CD4-positive, alpha-beta memory T cell (primary cell): ENCODE measurements at regions not wholly inside any gene's neighbourhood (a gene's known extent, or its start where the extent isn't known, plus 50 kb on each side); places are given as distances from the start of the nearest gene placed in this dataset.
"Not testable (repeated sequence)": the region's sequence is repeated elsewhere in the genome, so short reads cannot be mapped to it uniquely, and the experiment has no call there.

Experiments
- CTCF ChIA-PET: fragments of 350-600 bp; sonication (Branson Sonifier 250); formaldehyde crosslinking; loops from one replicate; lab custom pipeline; 2021; ENCODE audit warnings: inconsistent platforms; ENCODE audit not compliant: partially characterized antibody; lab: Charles Lee
- POLR2A ChIA-PET: fragments of 350-600 bp; sonication (Branson Sonifier 250); formaldehyde crosslinking; loops from one replicate; lab custom pipeline; 2021; ENCODE audit not compliant: partially characterized antibody; lab: Charles Lee
- DNase-seq, 5 donors: peaks; one replicate each; pipeline versions ENCODE4 v3.0.0 to v3.0.0-alpha.2; 2020 to 2022; ENCODE audit warnings: mixed read lengths in 1 of 5
- H3K27ac ChIP-seq: one replicate; pipeline ENCODE4 v1.7.0; 2013; ENCODE audit warnings: low read depth, low read length
- H3K27me3 ChIP-seq: 2 replicates; pipeline ENCODE4 v1.7.0; 2013; ENCODE audit warnings: mild to moderate bottlenecking, low read length, moderate library complexity; ENCODE audit not compliant: insufficient read depth
- H3K36me3 ChIP-seq: 2 replicates; pipeline ENCODE4 v1.7.0; 2013; ENCODE audit warnings: mild to moderate bottlenecking, low read length, moderate library complexity; ENCODE audit not compliant: insufficient read depth
- H3K4me1 ChIP-seq: 2 replicates; pipeline ENCODE4 v1.7.0; 2013; ENCODE audit warnings: mild to moderate bottlenecking, low read length, moderate library complexity; ENCODE audit not compliant: insufficient read depth
- H3K4me3 ChIP-seq, 2 donors: one replicate each; pipeline ENCODE4 v1.7.0; 2013; ENCODE audit warnings: low read length in 2 of 2, mild to moderate bottlenecking in 1 of 2
- H3K9me3 ChIP-seq, 2 donors: one replicate each; pipeline ENCODE4 v1.7.0; 2013; ENCODE audit warnings: low read length in 2 of 2, control low read depth in 1 of 2; ENCODE audit not compliant: control insufficient read depth in 1 of 2
- H3K27ac Mint-ChIP-seq, 7 donors: one replicate each; pipeline ENCODE4 v1.8.0; 2020 to 2021; ENCODE audit warnings: mixed read lengths in 7 of 7, mild to moderate bottlenecking in 6 of 7, inconsistent platforms in 3 of 7, moderate library complexity in 3 of 7
- H3K27me3 Mint-ChIP-seq, 2 donors: one replicate each; pipeline ENCODE4 v1.8.0; 2020 to 2021; ENCODE audit warnings: mixed read lengths in 2 of 2
- H3K36me3 Mint-ChIP-seq, 2 donors: one replicate each; pipeline ENCODE4 v1.8.0; 2020 to 2021; ENCODE audit warnings: mixed read lengths in 2 of 2, inconsistent platforms in 1 of 2, mild to moderate bottlenecking in 1 of 2
- H3K4me1 Mint-ChIP-seq, 4 donors: one replicate each; pipeline ENCODE4 v1.8.0; 2020 to 2021; ENCODE audit warnings: mixed read lengths in 4 of 4, mild to moderate bottlenecking in 1 of 4
- H3K4me3 Mint-ChIP-seq, 8 donors: one replicate each; pipeline ENCODE4 v1.8.0; 2020 to 2021; ENCODE audit warnings: mixed read lengths in 8 of 8, mild to moderate bottlenecking in 7 of 8, moderate library complexity in 6 of 8, inconsistent platforms in 3 of 8
- H3K9me3 Mint-ChIP-seq, 8 donors: one replicate each; pipeline ENCODE4 v1.8.0; 2020 to 2021; ENCODE audit warnings: mixed read lengths in 8 of 8, mild to moderate bottlenecking in 5 of 8, inconsistent platforms in 3 of 8, moderate library complexity in 1 of 8
- intact Hi-C: fragments of 100-400 bp; cut with micrococcal nuclease; formaldehyde crosslinking; loops from one replicate; pipeline ENCODE4 v1.15.1; 2023

DNA sequence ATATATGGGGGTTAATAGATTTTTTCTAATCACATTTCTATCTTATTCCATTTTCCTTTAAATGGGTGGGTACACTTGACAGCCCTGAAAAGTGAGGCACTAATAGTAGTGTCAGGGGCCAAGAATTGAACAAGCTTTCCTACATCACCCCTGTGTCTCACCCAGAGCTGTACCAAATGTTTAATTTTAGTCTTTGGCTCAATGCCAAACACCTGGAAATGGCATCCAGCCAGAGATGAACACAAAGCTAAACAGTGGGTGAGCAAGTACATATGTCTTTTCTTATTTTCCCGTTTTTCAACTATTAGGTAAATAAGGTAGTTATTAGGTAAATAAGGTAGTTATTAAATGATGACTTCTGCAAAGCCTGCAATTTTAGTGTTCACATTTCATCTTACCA, 276.3 kb upstream of the ERBB4 start:
- POLR2A ChIA-PET = no interaction called here

DNA sequence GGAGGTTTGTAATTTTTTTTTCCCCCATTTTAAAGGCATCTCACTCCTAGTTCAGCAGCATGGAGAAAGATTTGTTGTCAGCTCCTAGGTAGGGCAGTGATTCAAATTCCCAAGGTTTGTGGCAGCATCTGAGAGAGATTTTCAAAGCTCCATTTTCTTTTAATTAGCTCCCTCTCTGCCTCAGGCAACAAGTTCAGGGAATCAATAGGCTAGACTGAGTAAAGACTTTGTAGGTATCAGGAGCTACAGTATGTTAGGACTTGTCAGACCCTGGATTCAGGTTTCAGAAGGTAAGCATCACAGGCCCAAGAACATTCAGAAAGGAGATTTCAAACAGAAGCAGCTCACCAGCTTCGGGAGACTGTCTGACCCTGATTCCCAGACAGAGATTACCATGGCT, 273.3 kb upstream of the ERBB4 start:
- H3K27me3 Mint-ChIP-seq = no peaks in the 10 kb centered on the region
- no peaks in the 10 kb centered on the region for H3K36me3 Mint-ChIP-seq
- Histone ChIP-seq H3K27ac (no peak overlapping the region), H3K9me3 (no peaks in the 10 kb centered on the region), H3K4me3 (no peak overlapping the region), H3K36me3 (no peaks in the 10 kb centered on the region), H3K27me3 (no peaks in the 10 kb centered on the region), H3K4me1 (no peaks in the 10 kb centered on the region)
- H3K9me3 Mint-ChIP-seq = no peaks in the 10 kb centered on the region
- no peak overlapping the region for H3K27ac Mint-ChIP-seq
- DNase-seq = no peak
- CTCF ChIA-PET = no interaction called here
- peaks cover 0 to 5% (median 0%) of the 10 kb centered on the region in 4 donors for H3K4me1 Mint-ChIP-seq
- no peak overlapping the region for H3K4me3 Mint-ChIP-seq
- intact Hi-C loops = no loop called here
- POLR2A ChIA-PET = no interaction called here

More for the DNA sequence above, 276.3 kb upstream of the ERBB4 start:
- Histone ChIP-seq H3K4me3 (no peak overlapping the region), H3K9me3 (no peaks in the 10 kb centered on the region), H3K4me1 (no peaks in the 10 kb centered on the region), H3K36me3 (no peaks in the 10 kb centered on the region), H3K27me3 (no peaks in the 10 kb centered on the region), H3K27ac (no peak overlapping the region)
- CTCF ChIA-PET = no interaction called here
- intact Hi-C loops = no loop called here
- Mint-ChIP-seq H3K27me3 (peaks cover 0 to 1% of the 10 kb centered on the region in 2 donors), H3K4me3 (no peak overlapping the region), H3K9me3 (no peaks in the 10 kb centered on the region), H3K36me3 (no peaks in the 10 kb centered on the region), H3K27ac (no peak overlapping the region), H3K4me1 (peaks cover 0 to 5% (median 0%) of the 10 kb centered on the region in 4 donors)
- DNase-seq = no peak

DNA sequence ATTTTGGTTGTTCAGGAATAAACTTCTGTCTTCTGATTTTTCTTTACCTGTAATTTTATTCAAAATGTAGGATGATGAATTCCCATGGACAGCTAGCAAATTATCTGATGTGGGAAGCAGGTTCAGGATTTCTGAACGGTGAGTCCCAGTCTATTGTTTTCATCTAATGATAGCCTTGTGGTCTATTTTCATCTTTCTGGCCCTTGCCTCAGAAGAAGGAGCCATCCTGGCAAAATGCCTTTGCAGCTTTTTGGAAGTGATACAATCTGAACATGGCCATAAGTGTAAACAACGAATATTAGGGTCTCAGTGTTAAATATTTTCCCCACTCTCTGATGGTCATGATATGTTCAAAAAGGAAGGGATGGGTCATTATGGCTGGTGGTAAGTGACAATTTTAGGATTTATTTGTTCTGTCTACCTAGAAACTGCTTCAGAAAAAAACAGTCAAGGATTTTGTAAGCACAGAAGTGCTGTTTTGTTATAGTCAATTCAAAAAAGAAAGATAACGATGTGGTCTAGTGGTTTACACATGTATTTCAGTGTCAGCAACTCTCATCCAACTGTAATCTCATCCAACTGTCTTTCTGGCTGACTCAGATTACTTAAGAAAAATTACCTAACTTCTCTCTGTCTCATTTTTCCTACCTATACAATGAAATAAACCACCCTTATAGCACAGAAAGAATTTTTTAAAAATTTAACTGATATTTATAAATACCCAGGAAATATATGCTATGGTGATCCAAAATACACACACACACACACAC, 272.6 kb upstream of the ERBB4 start:
- no peak overlapping the region for H3K4me3 ChIP-seq
- no peaks in the 10 kb centered on the region for H3K9me3 ChIP-seq
- no peak for DNase-seq
- intact Hi-C loops = no loop called here
- no peaks in the 10 kb centered on the region for H3K36me3 ChIP-seq
- no peaks in the 10 kb centered on the region for H3K4me1 ChIP-seq
- CTCF ChIA-PET = no interaction called here
- H3K27me3 ChIP-seq = no peaks in the 10 kb centered on the region
- POLR2A ChIA-PET = no interaction called here
- H3K27ac Mint-ChIP-seq = no peak overlapping the region
- no peak overlapping the region for H3K27ac ChIP-seq
- peaks cover 0 to 5% (median 0%) of the 10 kb centered on the region in 4 donors for H3K4me1 Mint-ChIP-seq
- no peaks in the 10 kb centered on the region for H3K27me3 Mint-ChIP-seq
- no peaks in the 10 kb centered on the region for H3K9me3 Mint-ChIP-seq
- H3K36me3 Mint-ChIP-seq = no peaks in the 10 kb centered on the region
- no peak overlapping the region for H3K4me3 Mint-ChIP-seq

DNA sequence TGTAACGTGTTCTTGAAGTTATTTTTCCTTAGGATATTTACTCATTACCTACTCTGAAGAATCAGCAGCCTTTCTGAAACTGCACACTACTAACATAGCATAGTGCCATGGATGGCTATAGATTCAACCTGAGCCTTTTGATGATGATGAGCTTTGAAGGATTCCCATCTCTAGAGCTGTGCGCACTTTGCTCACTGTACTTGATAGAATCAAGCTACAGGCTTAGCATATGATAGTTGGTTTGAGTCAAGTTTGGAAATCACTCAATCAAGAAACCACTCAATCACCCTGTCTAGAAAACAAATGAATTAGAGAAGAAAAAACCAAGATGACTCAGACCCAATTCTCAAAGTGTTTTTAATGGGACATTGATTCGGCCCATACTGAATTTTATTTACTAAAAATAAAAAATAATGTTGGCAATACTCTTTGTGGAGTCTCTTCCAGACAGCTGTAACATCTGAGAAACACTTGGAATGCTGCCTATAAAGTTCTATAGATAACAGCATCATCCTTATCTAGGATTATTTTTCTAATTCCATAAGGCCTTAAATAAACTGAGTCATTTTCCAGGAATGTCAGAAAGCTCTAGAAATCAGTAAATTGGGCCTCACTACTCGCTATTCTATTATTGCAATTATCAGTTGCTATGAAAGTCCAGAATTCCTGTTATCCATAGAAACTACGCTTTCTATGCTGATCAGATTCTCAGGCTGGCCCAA, 259.0 kb upstream of the ERBB4 start:
- Histone ChIP-seq H3K27ac (no peak overlapping the region), H3K36me3 (no peaks in the 10 kb centered on the region), H3K4me1 (no peaks in the 10 kb centered on the region), H3K9me3 (no peaks in the 10 kb centered on the region), H3K4me3 (no peak overlapping the region), H3K27me3 (no peaks in the 10 kb centered on the region)
- no peak for DNase-seq
- Mint-ChIP-seq H3K27ac (no peak overlapping the region), H3K27me3 (peaks cover 0 to 1% of the 10 kb centered on the region in 2 donors), H3K9me3 (peaks cover 0 to 2% (median 0%) of the 10 kb centered on the region in 8 donors), H3K4me3 (no peak overlapping the region), H3K36me3 (no peaks in the 10 kb centered on the region), H3K4me1 (no peaks in the 10 kb centered on the region)
- ChIA-PET CTCF (no interaction called here), POLR2A (no interaction called here)
- intact Hi-C loops = no loop called here

- no peaks in the 10 kb centered on the region for H3K9me3 Mint-ChIP-seq
- Histone ChIP-seq H3K27me3 (no peaks in the 10 kb centered on the region), H3K27ac (no peak overlapping the region)
These were observed 255.9 kb upstream of the ERBB4 start for GRCh38 chr2:212794471-212794870.

DNA sequence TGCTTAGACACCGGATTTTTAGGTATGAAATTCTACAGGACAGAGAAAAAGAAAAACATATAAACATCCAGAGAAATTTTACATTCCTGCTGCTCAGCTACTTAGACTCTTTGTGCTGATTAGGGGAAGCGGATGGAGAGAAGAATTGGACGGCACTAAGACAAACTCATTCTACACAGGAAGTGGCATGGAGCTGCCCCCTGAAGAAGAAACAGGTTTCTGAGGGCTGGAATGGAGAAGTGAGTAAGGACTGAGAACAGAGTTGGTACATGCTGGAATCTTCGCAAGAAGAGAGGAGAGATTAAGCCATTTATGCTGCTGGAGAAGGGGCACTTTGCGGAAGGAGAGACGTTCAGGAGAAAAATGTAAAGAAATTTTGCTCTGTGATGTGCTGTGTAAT, 253.0 kb upstream of the ERBB4 start:
- no peak overlapping the region for H3K4me3 Mint-ChIP-seq
- ChIA-PET CTCF (no interaction called here), POLR2A (no interaction called here)
- peaks cover 0 to 4% (median 0%) of the 10 kb centered on the region in 8 donors for H3K9me3 Mint-ChIP-seq
- DNase-seq = no peak
- H3K36me3 Mint-ChIP-seq = no peaks in the 10 kb centered on the region
- H3K4me1 ChIP-seq = no peaks in the 10 kb centered on the region
- H3K4me1 Mint-ChIP-seq = no peaks in the 10 kb centered on the region
- no peak overlapping the region for H3K4me3 ChIP-seq
- no peaks in the 10 kb centered on the region for H3K9me3 ChIP-seq
- no peak overlapping the region for H3K27ac ChIP-seq
- H3K27me3 Mint-ChIP-seq = no peaks in the 10 kb centered on the region
- H3K27me3 ChIP-seq = no peaks in the 10 kb centered on the region
- no peak overlapping the region for H3K27ac Mint-ChIP-seq
- H3K36me3 ChIP-seq = no peaks in the 10 kb centered on the region
- intact Hi-C loops = no loop called here

More at GRCh38 chr2:212794471-212794870, 255.9 kb upstream of the ERBB4 start:
- Mint-ChIP-seq H3K27ac (peak overlapping the region in 1 of 7 donors; percentile 32), H3K27me3 (peaks cover 0 to 1% of the 10 kb centered on the region in 2 donors), H3K4me3 (no peak overlapping the region), H3K4me1 (no peaks in the 10 kb centered on the region), H3K36me3 (no peaks in the 10 kb centered on the region)
- Histone ChIP-seq H3K4me3 (no peak overlapping the region), H3K9me3 (no peaks in the 10 kb centered on the region), H3K36me3 (no peaks in the 10 kb centered on the region), H3K4me1 (no peaks in the 10 kb centered on the region)
- no peak for DNase-seq
- intact Hi-C loops = no loop called here
- CTCF ChIA-PET = interaction anchor here (1.7 kb wide), 1 partner anchor 19 kb away, joined by 4 read pairs; no protein-coding TSS in a partner anchor
- POLR2A ChIA-PET = no interaction called here

- DNase-seq, H3K4me1 Mint-ChIP-seq, H3K4me3 Mint-ChIP-seq, H3K27me3 ChIP-seq, POLR2A ChIA-PET, CTCF ChIA-PET, H3K36me3 Mint-ChIP-seq, H3K27ac Mint-ChIP-seq, H3K9me3 ChIP-seq, H3K27me3 Mint-ChIP-seq, intact Hi-C loops, H3K36me3 ChIP-seq, H3K4me3 ChIP-seq, H3K4me1 ChIP-seq, H3K27ac ChIP-seq: not testable (repeated sequence)
- peaks cover 0 to 31% (median 15%) of the 10 kb centered on the region in 8 donors for H3K9me3 Mint-ChIP-seq
These were observed 247.5 kb upstream of the ERBB4 start for GRCh38 chr2:212786088-212786487.
